Rectal smooth muscle tissue (tissue), 1 donor: ENCODE measurements at regions not wholly inside any gene's neighbourhood (a gene's known extent, or its start where the extent isn't known, plus 50 kb on each side); places are given as distances from the start of the nearest gene placed in this dataset.
"Not testable (repeated sequence)": the region's sequence is repeated elsewhere in the genome, so short reads cannot be mapped to it uniquely, and the experiment has no call there.

Experiments used
- H3K27ac ChIP-seq: one replicate; pipeline ENCODE4 v1.7.0; 2013; ENCODE audit warnings: low read depth, low read length, inconsistent platforms
- H3K27me3 ChIP-seq: one replicate; pipeline ENCODE4 v1.7.0; 2013; ENCODE audit warnings: low read length; ENCODE audit not compliant: control insufficient read depth, insufficient read depth
- H3K36me3 ChIP-seq: one replicate; pipeline ENCODE4 v1.7.0; 2013; ENCODE audit warnings: low read length; ENCODE audit not compliant: control insufficient read depth, insufficient read depth
- H3K4me1 ChIP-seq: one replicate; pipeline ENCODE4 v1.7.0; 2013; ENCODE audit warnings: low read length; ENCODE audit not compliant: control insufficient read depth, insufficient read depth
- H3K4me3 ChIP-seq: one replicate; pipeline ENCODE4 v1.7.0; 2013; ENCODE audit warnings: low read length
- H3K9ac ChIP-seq: one replicate; pipeline ENCODE4 v1.7.0; 2013; ENCODE audit warnings: low read length

DNA sequence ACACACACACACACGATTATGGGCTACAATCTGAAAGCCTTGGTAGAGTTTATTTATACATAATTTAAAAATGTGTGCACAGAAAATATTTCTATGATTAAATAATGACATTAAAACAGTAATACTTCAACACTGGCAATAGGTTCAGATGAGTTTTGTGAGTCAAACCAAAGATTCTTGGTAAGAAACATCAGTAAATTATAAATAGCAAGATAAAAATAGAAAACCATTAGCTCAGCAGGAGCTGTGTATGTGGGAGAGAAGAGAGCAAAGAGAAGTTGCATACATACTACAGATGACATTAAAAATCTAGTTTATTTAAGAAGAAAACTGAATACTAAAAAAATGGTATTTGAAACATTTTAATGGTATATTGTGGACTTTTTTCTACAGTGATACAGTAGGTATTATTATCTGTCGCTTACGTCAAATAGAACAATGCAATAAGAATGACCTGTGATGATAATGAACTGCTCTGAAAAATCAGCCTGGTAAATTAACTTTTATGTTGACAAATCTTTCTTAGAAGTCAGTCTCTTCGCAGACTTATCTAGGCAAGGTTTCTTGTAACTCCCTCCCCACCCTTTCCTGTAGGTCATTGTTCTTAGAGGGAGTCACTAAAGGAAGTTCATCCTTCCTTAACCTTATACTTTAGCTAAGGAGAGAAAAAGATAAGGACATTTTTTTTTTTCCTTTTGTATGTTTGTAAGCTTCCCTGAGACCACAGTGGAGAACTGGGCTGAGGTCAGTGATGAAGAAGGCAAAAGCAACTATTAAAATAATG lies 149.3 kb downstream of the GJA1 start:
- H3K27ac ChIP-seq, result no peak overlapping the region

DNA sequence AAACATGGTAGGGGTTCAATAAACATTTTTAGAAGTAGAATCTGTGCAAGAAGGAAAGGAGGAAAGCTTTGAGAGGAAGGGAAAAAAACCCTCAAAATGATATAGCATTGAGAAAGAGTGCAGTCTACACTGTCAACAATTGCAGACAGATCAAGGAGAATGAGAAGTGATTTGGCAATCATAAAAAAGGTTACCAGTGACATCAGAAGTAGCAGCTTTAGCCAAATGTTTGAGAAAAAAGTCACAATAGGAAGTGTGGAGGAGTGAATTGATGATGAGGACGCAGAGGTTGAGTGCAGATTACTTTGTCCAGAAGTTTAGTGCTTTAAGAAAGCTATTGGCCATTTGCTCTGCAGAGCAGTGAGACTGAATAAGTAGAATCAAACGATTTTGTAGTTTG lies 155.0 kb downstream of the GJA1 start:
- no peak overlapping the region for H3K9ac ChIP-seq
- H3K27me3 ChIP-seq, result no peaks in the 10 kb centered on the region
- H3K4me3 ChIP-seq, result no peak overlapping the region
- H3K4me1 ChIP-seq, result peaks cover 4% of the 10 kb centered on the region
- H3K36me3 ChIP-seq, result no peaks in the 10 kb centered on the region
- H3K27ac ChIP-seq, result no peak overlapping the region

More for the DNA sequence above, 149.3 kb downstream of the GJA1 start:
- Histone ChIP-seq H3K4me1 (no peaks in the 10 kb centered on the region), H3K9ac (no peak overlapping the region), H3K4me3 (no peak overlapping the region), H3K27me3 (no peaks in the 10 kb centered on the region), H3K36me3 (no peaks in the 10 kb centered on the region)

DNA sequence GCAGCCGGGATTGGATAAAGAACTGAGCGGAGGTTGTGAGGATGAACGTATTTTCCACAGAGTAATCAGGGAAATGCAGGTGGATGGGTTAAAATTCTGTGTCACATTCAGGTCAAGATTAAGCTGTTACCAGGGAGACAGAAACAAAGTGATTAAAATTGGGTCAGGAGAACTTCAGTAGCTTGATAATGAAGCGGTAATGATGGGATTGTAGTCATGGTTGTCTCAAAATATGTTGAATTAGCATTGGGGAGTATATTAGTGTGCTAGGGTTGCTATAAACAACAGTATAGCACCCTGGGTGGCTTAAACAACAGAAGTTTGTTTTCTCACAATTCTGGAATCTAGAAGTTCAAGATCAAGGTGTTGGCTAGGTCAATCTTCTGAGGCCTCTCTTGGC lies 155.5 kb downstream of the GJA1 start:
- no peak overlapping the region for H3K9ac ChIP-seq
- peaks cover 4% of the 10 kb centered on the region for H3K4me1 ChIP-seq
- H3K36me3 ChIP-seq, result no peaks in the 10 kb centered on the region
- H3K27me3 ChIP-seq, result no peaks in the 10 kb centered on the region
- no peak overlapping the region for H3K27ac ChIP-seq
- H3K4me3 ChIP-seq, result no peak overlapping the region

DNA sequence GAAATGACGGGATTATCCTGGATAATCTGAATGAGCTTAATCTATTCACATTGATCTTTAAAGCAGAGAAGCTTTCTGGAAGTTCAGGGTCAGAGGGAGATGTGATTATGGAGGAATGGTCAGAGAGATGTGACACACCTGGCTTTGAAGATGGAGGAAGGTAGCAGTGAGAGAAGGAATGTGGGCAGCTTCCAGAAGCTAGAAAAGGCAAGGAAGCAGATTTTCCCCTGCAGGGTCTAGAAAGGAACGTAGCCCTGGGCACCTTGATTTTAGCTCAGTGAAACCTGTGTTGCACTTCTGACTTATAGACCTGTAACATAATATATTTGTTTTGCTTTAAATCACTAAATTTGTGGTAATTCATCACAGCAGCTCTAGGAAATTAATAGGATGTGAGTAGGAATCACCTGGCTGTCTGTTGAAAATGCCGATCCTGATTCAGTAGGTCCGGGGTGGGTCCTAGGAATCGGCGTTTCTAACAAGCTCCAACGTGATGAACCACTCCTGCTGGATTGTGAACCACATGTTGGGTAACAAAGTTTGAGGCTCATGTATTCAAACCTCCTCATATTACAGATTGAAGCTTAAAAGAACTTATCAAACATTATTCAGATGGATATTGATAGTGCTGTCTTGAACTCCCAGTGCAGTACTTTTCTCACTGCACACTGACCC lies 157.0 kb downstream of the GJA1 start:
- peaks cover 4% of the 10 kb centered on the region for H3K4me1 ChIP-seq

DNA sequence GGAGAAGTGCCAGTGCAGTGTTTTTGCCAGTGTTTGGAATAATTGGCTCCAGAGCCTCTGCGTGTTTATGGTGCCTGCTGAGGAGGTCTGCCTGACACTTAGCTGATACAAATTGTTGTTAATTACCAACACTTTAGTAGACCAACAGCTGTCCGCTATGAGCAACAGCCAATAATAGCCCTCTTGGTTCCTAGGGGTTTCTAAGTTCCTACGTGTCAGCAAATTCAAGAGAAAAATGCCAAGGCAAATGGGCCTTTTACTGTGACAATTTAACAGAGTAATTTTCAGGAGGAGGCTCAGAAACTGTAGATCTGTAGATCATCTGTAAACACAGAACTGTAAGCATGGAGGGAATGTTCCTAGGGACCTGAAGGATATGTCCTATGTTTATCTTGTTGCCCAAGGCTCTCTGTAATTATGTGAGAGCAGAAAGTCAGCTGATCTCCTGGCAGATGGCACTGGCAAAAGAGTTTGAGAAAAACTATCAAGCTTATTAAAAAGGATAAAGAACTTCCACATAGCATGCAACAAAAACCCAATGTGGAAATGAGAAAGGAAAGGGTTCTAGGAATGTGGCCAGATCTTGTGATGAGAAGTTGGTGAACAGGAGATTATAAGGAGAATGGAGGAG lies 157.7 kb downstream of the GJA1 start:
- no peak overlapping the region for H3K4me3 ChIP-seq
- peaks cover 4% of the 10 kb centered on the region for H3K4me1 ChIP-seq
- H3K9ac ChIP-seq, result no peak overlapping the region
- no peaks in the 10 kb centered on the region for H3K27me3 ChIP-seq
- H3K36me3 ChIP-seq, result no peaks in the 10 kb centered on the region
- no peak overlapping the region for H3K27ac ChIP-seq

More for the DNA sequence above, 157.0 kb downstream of the GJA1 start:
- Histone ChIP-seq H3K27ac (no peak overlapping the region), H3K36me3 (no peaks in the 10 kb centered on the region), H3K27me3 (no peaks in the 10 kb centered on the region), H3K9ac (no peak overlapping the region), H3K4me3 (no peak overlapping the region)

DNA sequence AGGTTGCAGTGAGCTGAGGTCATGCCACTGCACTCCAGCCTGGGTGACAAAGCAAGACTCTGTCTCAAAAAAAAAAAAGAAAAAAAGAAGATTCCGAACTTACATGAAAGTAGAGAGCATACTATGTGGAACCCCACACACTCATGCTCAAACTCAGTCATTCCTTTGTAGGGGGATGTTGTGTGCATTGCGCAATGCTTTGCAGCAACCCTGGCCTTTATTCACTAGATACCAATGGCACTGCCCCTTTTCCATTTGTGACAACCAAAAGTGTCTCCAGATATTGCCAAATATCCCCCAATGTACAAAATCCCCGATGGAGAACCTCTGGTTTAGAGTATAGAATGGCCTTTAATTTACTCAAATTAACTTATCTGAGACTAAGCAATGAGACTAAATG lies 158.6 kb downstream of the GJA1 start:
- Histone ChIP-seq H3K9ac (no peak overlapping the region), H3K27me3 (no peaks in the 10 kb centered on the region), H3K27ac (no peak overlapping the region), H3K36me3 (no peaks in the 10 kb centered on the region), H3K4me3 (no peak overlapping the region), H3K4me1 (peaks cover 4% of the 10 kb centered on the region)

DNA sequence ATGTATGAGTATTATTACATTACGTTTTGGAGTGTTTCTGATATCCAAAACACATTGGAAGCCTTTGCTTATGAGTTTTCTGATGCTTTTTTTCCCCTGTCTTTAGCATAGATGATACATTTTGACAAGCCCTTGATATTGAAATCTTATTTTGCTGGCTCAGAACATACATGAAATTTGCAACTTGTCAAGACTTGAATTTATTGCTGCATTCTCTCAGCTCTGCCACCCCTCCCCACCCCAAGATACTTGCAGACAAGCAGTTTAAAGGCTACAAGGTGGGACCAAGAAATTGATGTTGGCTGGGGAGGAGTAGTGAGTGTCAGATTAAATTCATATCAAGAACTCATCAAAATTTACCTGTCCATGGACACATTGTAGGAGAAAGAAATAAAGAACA lies 160.2 kb downstream of the GJA1 start:
- no peak overlapping the region for H3K4me3 ChIP-seq
- peaks cover 4% of the 10 kb centered on the region for H3K4me1 ChIP-seq
- no peaks in the 10 kb centered on the region for H3K27me3 ChIP-seq
- H3K9ac ChIP-seq, result no peak overlapping the region
- no peaks in the 10 kb centered on the region for H3K36me3 ChIP-seq
- H3K27ac ChIP-seq, result no peak overlapping the region

DNA sequence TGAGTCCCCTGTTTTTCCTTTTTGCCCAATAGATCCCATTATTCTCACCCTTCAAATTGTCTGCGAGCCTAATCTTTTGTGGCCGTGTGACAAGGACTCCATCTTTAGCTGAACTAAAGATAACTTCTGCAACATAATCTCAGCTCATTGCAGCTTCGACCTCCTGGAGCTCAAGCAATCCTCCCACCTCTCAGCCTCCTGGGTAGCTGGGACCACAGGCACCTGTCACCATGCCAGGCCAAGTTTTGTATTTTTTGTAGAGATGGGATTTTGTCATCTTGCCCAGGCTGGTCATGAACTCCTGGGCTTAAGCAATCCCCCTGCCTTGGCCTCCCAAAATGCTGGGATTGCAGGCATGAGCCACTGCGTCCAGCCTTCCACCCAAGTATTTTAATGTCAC lies 161.0 kb downstream of the GJA1 start:
- Histone ChIP-seq H3K4me1 (peaks cover 4% of the 10 kb centered on the region), H3K27me3 (no peaks in the 10 kb centered on the region), H3K36me3 (no peaks in the 10 kb centered on the region), H3K9ac (no peak overlapping the region), H3K27ac (no peak overlapping the region), H3K4me3 (no peak overlapping the region)

DNA sequence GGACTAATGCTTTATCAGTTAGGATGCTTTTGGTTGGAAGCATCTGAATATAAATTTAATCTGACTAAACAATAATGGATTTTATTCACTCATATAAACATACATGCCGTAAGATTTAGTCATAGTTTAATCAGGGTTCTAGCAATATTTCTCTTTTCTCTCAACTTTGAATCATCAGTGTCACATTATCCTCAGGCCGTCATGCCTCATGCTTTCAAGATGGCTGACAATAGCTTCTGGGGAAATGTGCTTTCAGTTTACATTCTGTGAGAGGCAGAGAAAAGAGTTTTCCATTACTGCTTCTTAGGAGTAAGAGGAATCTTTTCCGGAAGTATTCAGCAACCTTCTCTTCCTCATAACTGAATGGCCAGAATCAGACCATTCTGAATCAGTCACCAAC lies 162.2 kb downstream of the GJA1 start:
- H3K4me1 ChIP-seq, result peaks cover 4% of the 10 kb centered on the region
- no peak overlapping the region for H3K4me3 ChIP-seq
- H3K27me3 ChIP-seq, result no peaks in the 10 kb centered on the region
- no peak overlapping the region for H3K9ac ChIP-seq
- H3K27ac ChIP-seq, result no peak overlapping the region
- no peaks in the 10 kb centered on the region for H3K36me3 ChIP-seq

DNA sequence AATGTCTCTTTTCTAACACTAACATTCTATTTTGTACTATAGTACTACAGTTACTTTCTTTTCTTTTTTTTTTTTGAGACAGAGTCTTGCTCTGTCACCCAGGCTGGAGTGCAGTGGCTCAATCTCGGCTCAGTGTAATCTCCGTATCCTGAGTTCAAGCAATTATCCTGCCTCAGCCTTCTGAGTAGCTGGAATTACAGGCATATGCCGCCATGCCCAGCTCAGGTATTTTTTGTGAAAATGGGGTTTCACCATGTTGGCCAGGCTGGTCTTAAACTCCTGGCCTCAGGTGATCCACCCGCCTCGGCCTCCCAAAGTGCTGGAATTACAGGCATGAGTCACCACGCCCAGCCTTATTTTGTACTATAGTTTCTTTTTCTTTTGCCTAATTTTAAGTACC lies 163.9 kb downstream of the GJA1 start:
- H3K36me3 ChIP-seq, H3K4me3 ChIP-seq, H3K4me1 ChIP-seq, H3K27ac ChIP-seq, H3K27me3 ChIP-seq, H3K9ac ChIP-seq: not testable (repeated sequence)

DNA sequence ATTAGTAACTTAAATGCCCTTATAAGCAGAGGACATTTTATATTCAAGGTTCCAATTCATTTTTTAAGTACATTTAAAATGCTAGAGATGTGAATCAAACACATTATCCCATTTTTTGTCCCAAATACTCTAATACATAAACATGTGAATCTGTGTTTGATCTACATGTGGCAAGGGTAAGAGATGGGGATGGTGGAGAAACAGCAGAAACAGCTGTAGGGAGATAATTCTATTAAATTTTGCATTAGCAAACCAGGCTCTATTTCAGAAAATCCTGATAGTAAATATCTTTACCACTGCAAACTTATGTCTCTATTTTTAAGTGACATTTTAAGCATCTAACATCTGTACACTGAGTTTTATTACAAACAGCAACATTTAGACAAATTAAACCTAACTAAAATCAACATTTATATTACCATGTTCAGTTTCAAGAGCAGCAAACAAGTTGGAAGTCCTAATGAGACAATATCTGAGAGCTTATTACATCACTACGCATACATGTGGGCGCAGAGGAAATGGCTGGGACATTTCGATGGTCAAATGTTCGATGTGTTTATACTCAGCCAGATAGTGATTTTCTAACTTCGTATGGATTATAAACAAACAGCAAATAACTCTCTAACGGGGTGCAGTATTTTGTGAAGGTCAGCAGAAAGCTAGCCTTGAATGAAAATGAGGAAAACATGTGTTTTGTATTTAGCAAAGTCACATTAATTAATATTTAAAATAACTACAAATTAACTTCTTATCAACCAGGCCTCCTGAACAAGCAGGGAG lies 165.1 kb downstream of the GJA1 start:
- Histone ChIP-seq H3K9ac (no peak overlapping the region), H3K36me3 (no peaks in the 10 kb centered on the region), H3K27me3 (no peaks in the 10 kb centered on the region), H3K4me1 (no peaks in the 10 kb centered on the region), H3K27ac (no peak overlapping the region), H3K4me3 (no peak overlapping the region)

DNA sequence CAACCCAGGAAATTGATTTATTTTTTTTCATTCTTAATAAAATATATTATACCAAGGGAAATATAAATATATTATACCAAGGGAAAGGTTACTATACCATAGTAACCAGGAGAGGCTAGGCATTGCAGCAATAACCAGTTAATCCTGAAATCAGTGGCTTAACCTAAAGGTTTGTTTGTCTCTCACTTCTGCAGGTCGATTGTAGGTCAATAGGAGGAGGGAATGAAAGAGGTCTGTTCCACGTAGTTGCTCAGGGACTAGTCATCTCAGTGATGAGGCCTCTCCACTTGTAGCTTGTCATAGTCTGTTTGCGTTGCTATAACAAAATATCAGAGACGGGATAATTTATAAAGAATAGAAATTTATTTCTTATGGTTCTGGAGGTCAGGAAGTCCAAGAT lies 168.0 kb downstream of the GJA1 start:
- no peak overlapping the region for H3K9ac ChIP-seq
- H3K4me1 ChIP-seq, result no peaks in the 10 kb centered on the region
- no peak overlapping the region for H3K4me3 ChIP-seq
- H3K27ac ChIP-seq, result no peak overlapping the region
- H3K36me3 ChIP-seq, result no peaks in the 10 kb centered on the region
- H3K27me3 ChIP-seq, result no peaks in the 10 kb centered on the region
